CD14-positive monocyte (primary cell): ENCODE measurements at regions not wholly inside any gene's neighbourhood (a gene's known extent, or its start where the extent isn't known, plus 50 kb on each side); places are given as distances from the start of the nearest gene placed in this dataset.

Experiments used
- DNase-seq, 3 donors: peaks; one replicate each; pipeline ENCODE4 v3.0.0-alpha.2; 2011 to 2022
- H2AFZ ChIP-seq: 2 replicates; pipeline ENCODE4 v1.6.0; 2012; ENCODE audit warnings: mild to moderate bottlenecking, low read depth, low read length, inconsistent platforms; ENCODE audit not compliant: insufficient read depth, poor library complexity, severe bottlenecking
- H3K27ac ChIP-seq, 2 donors: 1 replicate in 1 of 2; 2 replicates in 1 of 2; pipeline ENCODE4 v1.5.1; 2012 to 2013; ENCODE audit warnings: low read length in 2 of 2, control low read depth in 1 of 2, inconsistent platforms in 1 of 2, low read depth in 1 of 2, mild to moderate bottlenecking in 1 of 2
- H3K27me3 ChIP-seq, 2 donors: one replicate each; pipeline versions ENCODE4 v1.6.0 to v1.6.1; 2011 to 2013; ENCODE audit warnings: low read length in 2 of 2; ENCODE audit not compliant: control insufficient read depth in 2 of 2, insufficient read depth in 2 of 2
- H3K36me3 ChIP-seq, 2 donors: replicated peaks in 1 of 2; 1 replicate in 1 of 2; 2 replicates in 1 of 2; pipeline versions ENCODE4 v1.5.1 to v1.6.1; 2012 to 2013; ENCODE audit warnings: low read length in 2 of 2, control low read depth in 1 of 2, inconsistent platforms in 1 of 2, mild to moderate bottlenecking in 1 of 2; ENCODE audit not compliant: insufficient read depth in 2 of 2, control insufficient read depth in 1 of 2
- H3K4me1 ChIP-seq, 2 donors: 1 replicate in 1 of 2; 2 replicates in 1 of 2; pipeline versions ENCODE4 v1.5.1 to v1.6.1; 2012 to 2013; ENCODE audit warnings: low read length in 2 of 2, control low read depth in 1 of 2, inconsistent platforms in 1 of 2, mild to moderate bottlenecking in 1 of 2, moderate library complexity in 1 of 2; ENCODE audit not compliant: insufficient read depth in 2 of 2, control insufficient read depth in 1 of 2
- H3K4me2 ChIP-seq: replicated peaks from 2 replicates; pipeline ENCODE3; 2012; ENCODE audit warnings: low read length, moderate library complexity, mild to moderate bottlenecking; ENCODE audit not compliant: poor library complexity, severe bottlenecking; ENCODE audit errors: extremely low read depth
- H3K4me3 ChIP-seq, 3 experiments: fragments of 200-600 bp in 1 of 3; sonication (generic) in 1 of 3; replicated peaks in 1 of 3; 1 replicate in 2 of 3; 2 replicates in 1 of 3; pipeline ENCODE4 v1.5.1; 2011 to 2013; ENCODE audit warnings: low read length in 3 of 3, mild to moderate bottlenecking in 3 of 3, control low read depth in 2 of 3, low read depth in 2 of 3, inconsistent platforms in 1 of 3, moderate library complexity in 1 of 3
- H3K79me2 ChIP-seq: 2 replicates; pipeline ENCODE4 v1.6.0; 2012; ENCODE audit warnings: mild to moderate bottlenecking, control low read depth, inconsistent platforms, low read length, moderate library complexity; ENCODE audit not compliant: insufficient read depth
- H3K9ac ChIP-seq: 2 replicates; pipeline ENCODE4 v1.6.0; 2017; ENCODE audit warnings: low read length, mild to moderate bottlenecking; ENCODE audit not compliant: insufficient read depth, poor library complexity, severe bottlenecking
- H3K9me3 ChIP-seq, 2 donors: replicated peaks in 1 of 2; 1 replicate in 1 of 2; 2 replicates in 1 of 2; pipeline versions ENCODE4 v1.5.1 to v1.6.1; 2012 to 2013; ENCODE audit warnings: low read length in 2 of 2, control low read depth in 1 of 2; ENCODE audit not compliant: control insufficient read depth in 1 of 2, insufficient read depth in 1 of 2
- H4K20me1 ChIP-seq: 2 replicates; pipeline ENCODE4 v1.6.0; 2012; ENCODE audit warnings: mild to moderate bottlenecking, low read length, control low read depth, moderate library complexity; ENCODE audit not compliant: insufficient read depth
- H3K27ac Mint-ChIP-seq, 7 donors: one replicate each; pipeline ENCODE4 v1.8.0; 2020; ENCODE audit warnings: mild to moderate bottlenecking in 7 of 7, mixed read lengths in 7 of 7, moderate library complexity in 6 of 7, inconsistent platforms in 2 of 7
- H3K27me3 Mint-ChIP-seq, 3 donors: one replicate each; pipeline ENCODE4 v1.8.0; 2021 to 2022; ENCODE audit warnings: low read depth in 3 of 3, mild to moderate bottlenecking in 3 of 3, mixed read lengths in 3 of 3, moderate library complexity in 3 of 3, inconsistent platforms in 1 of 3
- H3K36me3 Mint-ChIP-seq, 2 donors: one replicate each; pipeline ENCODE4 v1.8.0; 2020; ENCODE audit warnings: mixed read lengths in 2 of 2, inconsistent platforms in 1 of 2, mild to moderate bottlenecking in 1 of 2
- H3K4me1 Mint-ChIP-seq: one replicate; pipeline ENCODE4 v1.8.0; 2020; ENCODE audit warnings: mild to moderate bottlenecking, mixed read lengths
- H3K4me3 Mint-ChIP-seq, 2 donors: one replicate each; pipeline ENCODE4 v1.8.0; 2020; ENCODE audit warnings: mild to moderate bottlenecking in 2 of 2, mixed read lengths in 2 of 2, moderate library complexity in 1 of 2
- H3K9me3 Mint-ChIP-seq, 7 donors: one replicate each; pipeline ENCODE4 v1.8.0; 2020 to 2022; ENCODE audit warnings: mixed read lengths in 7 of 7, mild to moderate bottlenecking in 6 of 7, moderate library complexity in 6 of 7, inconsistent platforms in 2 of 7
- CTCF ChIP-seq: fragments of 200-600 bp; IDR thresholded peaks from one replicate; pipeline ENCODE4 v1.8.0; 2022; ENCODE audit warnings: antibody characterized with exemption, mild to moderate bottlenecking
- WGBS: methylation state at CpG from one replicate; pipeline ENCODE4 v1.1.5; 2013; ENCODE audit warnings: missing lambda C conversion rate; ENCODE audit not compliant: insufficient coverage; 5-methylcytosine and 5-hydroxymethylcytosine counted together
- intact Hi-C, 2 donors: fragments of 100-400 bp; cut with micrococcal nuclease; formaldehyde crosslinking; loops; one replicate each; pipeline versions ENCODE4 v1.15.0 to v1.15.1; 2023

- Histone ChIP-seq H3K9me3 (no peaks in the 10 kb centered on the region), H3K27ac (no peak overlapping the region), H3K4me3 (no peak overlapping the region), H3K9ac (no peak overlapping the region), H3K4me1 (no peaks in the 10 kb centered on the region), H3K79me2 (no peaks in the 10 kb centered on the region), H3K27me3 (no peaks in the 10 kb centered on the region), H3K4me2 (no peak overlapping the region), H4K20me1 (no peaks in the 10 kb centered on the region), H3K36me3 (no peaks in the 10 kb centered on the region), H2AFZ (no peak overlapping the region)
- H3K9me3 Mint-ChIP-seq = peaks cover 0 to 3% (median 0%) of the 10 kb centered on the region in 7 donors
- H3K4me3 Mint-ChIP-seq = no peak overlapping the region
- no peak for TF ChIP-seq CTCF
- peaks cover 0 to 3% (median 0%) of the 10 kb centered on the region in 3 donors for H3K27me3 Mint-ChIP-seq
- H3K27ac Mint-ChIP-seq = no peak overlapping the region
- no peaks in the 10 kb centered on the region for H3K36me3 Mint-ChIP-seq
- DNase-seq = no peak
- intact Hi-C loops = no loop called here
- no peaks in the 10 kb centered on the region for H3K4me1 Mint-ChIP-seq
- WGBS = no CpG with 5 or more reads among the region's 2 CpGs
Measured at GRCh38 chr10:57663401-57663800, 604.3 kb downstream of the IPMK start.

GRCh38 chr10:57661206-57661605, 606.5 kb downstream of the IPMK start:
- H4K20me1 ChIP-seq = no peaks in the 10 kb centered on the region
- Mint-ChIP-seq H3K27ac (no peak overlapping the region), H3K9me3 (no peaks in the 10 kb centered on the region), H3K4me1 (no peaks in the 10 kb centered on the region), H3K4me3 (no peak overlapping the region), H3K27me3 (peaks cover 0 to 1% (median 0%) of the 10 kb centered on the region in 3 donors), H3K36me3 (no peaks in the 10 kb centered on the region)
- intact Hi-C loops = no loop called here
- no peaks in the 10 kb centered on the region for H3K27me3 ChIP-seq
- H3K9me3 ChIP-seq = no peaks in the 10 kb centered on the region
- H3K27ac ChIP-seq = no peak overlapping the region
- no peak overlapping the region for H3K4me3 ChIP-seq
- WGBS = 91% methylated on average over 4 of the region's 4 CpGs
- no peak overlapping the region for H3K9ac ChIP-seq
- no peak for TF ChIP-seq CTCF
- H3K4me1 ChIP-seq = no peaks in the 10 kb centered on the region
- no peak for DNase-seq
- H3K4me2 ChIP-seq = no peak overlapping the region
- H3K36me3 ChIP-seq = no peaks in the 10 kb centered on the region
- no peaks in the 10 kb centered on the region for H3K79me2 ChIP-seq
- H2AFZ ChIP-seq = no peak overlapping the region
